ENCODE measurements at regions not wholly inside any gene's neighbourhood (a gene's known extent, or its start where the extent isn't known, plus 50 kb on each side); places are given as distances from the start of the nearest gene placed in this dataset.

GRCh38 chr2:83229443-83229842 lies 1229.6 kb downstream of the SUCLG1 start:
- Histone ChIP-seq H3K27ac (no peak overlapping the region), H3K4me1 (no peaks in the 10 kb centered on the region), H3K36me3 (no peaks in the 10 kb centered on the region), H3K27me3 (no peaks in the 10 kb centered on the region), H3K9me3 (no peaks in the 10 kb centered on the region), H3K4me3 (no peak overlapping the region)
- intact Hi-C loops (cut with DNase I), result no loop called here
- no peak for TF ChIP-seq CTCF (IDR thresholded peaks at IDR 0.05)
- WGBS, 2 donors, result 62 to 81% methylated on average over 2 of the region's 2 CpGs
- no peak for DNase-seq
- no peak for ATAC-seq
- no peak for FAIRE-seq

- no peaks in the 10 kb centered on the region for H3K27me3 ChIP-seq
- FAIRE-seq, result no peak
- H3K4me1 ChIP-seq, result no peaks in the 10 kb centered on the region
- no peak overlapping the region for H3K4me3 ChIP-seq
- WGBS, 2 donors, result 45 to 60% methylated on average over 5 of the region's 5 CpGs
- no peaks in the 10 kb centered on the region for H3K36me3 ChIP-seq
- intact Hi-C loops (cut with DNase I), result no loop called here
- no peak for TF ChIP-seq CTCF (IDR thresholded peaks at IDR 0.05)
- no peak overlapping the region for H3K27ac ChIP-seq
- H3K9me3 ChIP-seq, result no peaks in the 10 kb centered on the region
- no peak for DNase-seq
- ATAC-seq, result no peak
Measured at GRCh38 chr2:83224591-83225200, 1234.4 kb downstream of the SUCLG1 start.

- DNase-seq, result no peak
- Histone ChIP-seq H3K27me3 (no peaks in the 10 kb centered on the region), H3K36me3 (no peaks in the 10 kb centered on the region), H3K9me3 (no peaks in the 10 kb centered on the region), H3K27ac (no peak overlapping the region), H3K4me3 (no peak overlapping the region), H3K4me1 (no peaks in the 10 kb centered on the region)
- no peak for FAIRE-seq
- no peak for ATAC-seq
- no peak for TF ChIP-seq CTCF (IDR thresholded peaks at IDR 0.05)
- intact Hi-C loops (cut with DNase I), result no loop called here
- WGBS, 2 donors, result 38 to 41% methylated on average over 4 of the region's 4 CpGs
Measured at GRCh38 chr2:83221258-83221657, 1237.8 kb downstream of the SUCLG1 start.

- DNase-seq (no peak), FAIRE-seq (no peak), ATAC-seq (no peak)
- no peaks in the 10 kb centered on the region for H3K4me1 ChIP-seq
- intact Hi-C loops (cut with DNase I), result no loop called here
- no peaks in the 10 kb centered on the region for H3K27me3 ChIP-seq
- no peak overlapping the region for H3K27ac ChIP-seq
- no peaks in the 10 kb centered on the region for H3K36me3 ChIP-seq
- no peak for TF ChIP-seq CTCF (IDR thresholded peaks at IDR 0.05)
- no peaks in the 10 kb centered on the region for H3K9me3 ChIP-seq
- no peak overlapping the region for H3K4me3 ChIP-seq
- WGBS, 2 donors, result 71 to 78% methylated on average over 4 of the region's 4 CpGs
Measured at GRCh38 chr2:83217854-83218253, 1241.2 kb downstream of the SUCLG1 start.

GRCh38 chr2:83196225-83196624 lies 1262.9 kb downstream of the SUCLG1 start:
- 1 to 2% methylated on average over 1 of the region's 1 CpG for WGBS, 2 donors
- FAIRE-seq, result peak; percentile 67
- Histone ChIP-seq H3K4me1 (no peaks in the 10 kb centered on the region), H3K27ac (no peak overlapping the region), H3K9me3 (no peaks in the 10 kb centered on the region), H3K27me3 (no peaks in the 10 kb centered on the region), H3K4me3 (no peak overlapping the region), H3K36me3 (no peaks in the 10 kb centered on the region)
- intact Hi-C loops (cut with DNase I), result no loop called here
- peak in 3 of 4 donors; percentile 71 to 78 (median 77) for ATAC-seq
- peak in 3 of 4 donors; percentile 13 to 37 (median 19) for TF ChIP-seq CTCF (IDR thresholded peaks at IDR 0.05)
- DNase-seq, result no peak

Data from pancreas (tissue), 10 donors.